ENCODE measurements at regions not wholly inside any gene's neighbourhood (a gene's known extent, or its start where the extent isn't known, plus 50 kb on each side); places are given as distances from the start of the nearest gene placed in this dataset.

DNA sequence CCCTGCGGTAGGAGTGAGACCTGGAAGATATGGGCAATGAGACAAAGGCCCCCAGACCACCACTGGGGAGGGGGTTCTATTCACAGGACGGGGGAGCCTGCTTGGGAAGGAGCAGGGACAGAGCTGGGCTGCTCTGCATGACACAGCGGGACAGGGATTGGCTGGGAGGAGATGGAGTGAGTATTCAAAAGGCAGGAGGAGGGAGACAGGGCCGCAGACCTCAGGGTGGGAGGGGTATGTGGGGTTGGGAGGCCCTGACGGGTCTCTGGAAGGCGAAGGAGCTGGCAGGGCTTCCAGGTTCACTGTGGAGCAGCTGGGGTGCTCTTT, 60.8 kb upstream of the RPS6KA2 start:
- no peak for FAIRE-seq
- no peak for DNase-seq (ENCODE audit: insufficient read length, low spot score)
- TF ChIP-seq, protein P1, sequence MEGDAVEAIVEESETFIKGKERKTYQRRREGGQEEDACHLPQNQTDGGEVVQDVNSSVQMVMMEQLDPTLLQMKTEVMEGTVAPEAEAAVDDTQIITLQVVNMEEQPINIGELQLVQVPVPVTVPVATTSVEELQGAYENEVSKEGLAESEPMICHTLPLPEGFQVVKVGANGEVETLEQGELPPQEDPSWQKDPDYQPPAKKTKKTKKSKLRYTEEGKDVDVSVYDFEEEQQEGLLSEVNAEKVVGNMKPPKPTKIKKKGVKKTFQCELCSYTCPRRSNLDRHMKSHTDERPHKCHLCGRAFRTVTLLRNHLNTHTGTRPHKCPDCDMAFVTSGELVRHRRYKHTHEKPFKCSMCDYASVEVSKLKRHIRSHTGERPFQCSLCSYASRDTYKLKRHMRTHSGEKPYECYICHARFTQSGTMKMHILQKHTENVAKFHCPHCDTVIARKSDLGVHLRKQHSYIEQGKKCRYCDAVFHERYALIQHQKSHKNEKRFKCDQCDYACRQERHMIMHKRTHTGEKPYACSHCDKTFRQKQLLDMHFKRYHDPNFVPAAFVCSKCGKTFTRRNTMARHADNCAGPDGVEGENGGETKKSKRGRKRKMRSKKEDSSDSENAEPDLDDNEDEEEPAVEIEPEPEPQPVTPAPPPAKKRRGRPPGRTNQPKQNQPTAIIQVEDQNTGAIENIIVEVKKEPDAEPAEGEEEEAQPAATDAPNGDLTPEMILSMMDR (IDR thresholded peaks at IDR 0.05; ENCODE audit: insufficient read depth, missing control alignments) = no peak

DNA sequence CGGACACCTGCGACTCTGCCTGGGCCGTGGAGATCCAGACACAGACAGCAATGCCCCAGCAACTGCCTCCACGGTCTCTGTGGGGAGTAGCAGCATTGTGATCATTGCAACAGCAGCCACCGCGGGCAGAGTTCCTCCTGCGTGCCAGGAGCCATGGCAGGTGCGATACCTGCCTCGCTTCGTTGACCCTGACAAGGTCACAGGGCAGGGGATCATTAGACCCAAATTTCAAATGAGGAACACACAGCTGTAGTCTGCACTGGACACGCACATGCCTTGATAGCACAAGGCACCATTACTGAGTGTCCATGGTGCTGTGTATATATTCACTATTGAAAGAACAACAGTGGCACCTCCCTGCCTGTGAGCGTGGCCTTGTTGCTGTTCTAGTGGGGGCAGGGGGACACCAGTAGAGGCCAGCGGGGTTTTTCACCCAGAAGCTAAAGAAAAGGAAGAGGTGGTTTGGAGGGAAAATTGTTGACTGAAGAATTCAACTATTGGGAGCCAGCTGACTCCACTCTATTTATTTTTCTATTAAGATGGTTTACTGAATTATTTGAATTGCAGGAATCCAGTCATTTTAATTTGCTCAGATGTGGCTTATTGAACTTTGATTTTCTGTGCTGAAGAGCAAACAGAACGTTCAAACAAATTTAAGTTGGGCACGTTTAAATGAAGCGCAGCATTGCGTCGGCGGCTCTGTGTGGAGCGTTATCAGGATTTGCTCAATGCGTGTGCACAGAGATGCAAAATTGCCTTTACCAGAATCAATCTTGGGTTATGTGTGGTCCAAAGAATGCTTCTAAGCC, 60.2 kb upstream of the RPS6KA2 start:
- no peak for DNase-seq (ENCODE audit: insufficient read length, low spot score)
- TF ChIP-seq, protein P1 (IDR thresholded peaks at IDR 0.05; ENCODE audit: insufficient read depth, missing control alignments) = no peak
- no peak for FAIRE-seq

DNA sequence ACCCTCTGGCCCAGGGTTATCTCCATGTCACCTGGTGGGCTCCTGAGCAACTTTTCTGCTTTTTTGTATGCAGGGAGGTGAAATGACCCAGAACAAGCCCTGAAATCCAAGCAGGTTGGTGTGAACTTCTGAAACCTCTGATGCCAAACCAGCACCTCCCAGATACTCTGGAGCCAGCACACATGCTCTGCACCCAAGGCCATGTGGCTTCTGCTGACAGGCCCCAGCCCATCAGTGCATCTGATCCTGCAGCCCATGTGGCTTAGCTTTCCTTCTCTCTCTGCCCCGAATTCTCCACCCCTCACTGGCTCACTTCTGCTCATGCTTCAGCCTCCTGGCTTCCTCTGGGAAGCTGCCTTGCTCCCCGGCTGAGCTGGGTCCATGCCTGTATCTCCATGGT, 59.3 kb upstream of the RPS6KA2 start:
- FAIRE-seq = no peak
- no peak for DNase-seq (ENCODE audit: insufficient read length, low spot score)
- TF ChIP-seq, protein P1 (IDR thresholded peaks at IDR 0.05; ENCODE audit: insufficient read depth, missing control alignments) = no peak

DNA sequence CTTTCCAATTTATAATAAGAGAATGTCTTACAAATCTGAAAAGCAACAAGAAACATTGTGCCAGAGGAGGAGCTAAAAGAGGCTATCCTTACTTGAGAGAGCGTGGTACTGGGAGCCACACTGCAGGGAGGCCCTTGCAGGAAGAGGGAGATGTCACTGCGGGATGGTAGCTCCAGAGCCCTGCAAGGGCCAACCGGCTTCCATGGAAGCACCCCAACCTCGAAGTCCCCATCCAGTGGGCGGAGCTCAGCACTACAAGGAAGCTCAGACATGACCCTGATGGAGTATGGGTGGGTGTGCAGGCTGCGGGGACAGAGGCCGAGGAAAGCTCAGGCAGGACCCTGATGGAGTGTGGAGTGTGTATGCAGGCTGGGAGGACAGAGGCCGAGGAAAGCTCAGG, 57.8 kb upstream of the RPS6KA2 start:
- TF ChIP-seq, protein P1 (IDR thresholded peaks at IDR 0.05; ENCODE audit: insufficient read depth, missing control alignments) = no peak
- DNase-seq (ENCODE audit: insufficient read length, low spot score) (no peak), FAIRE-seq (no peak)

DNA sequence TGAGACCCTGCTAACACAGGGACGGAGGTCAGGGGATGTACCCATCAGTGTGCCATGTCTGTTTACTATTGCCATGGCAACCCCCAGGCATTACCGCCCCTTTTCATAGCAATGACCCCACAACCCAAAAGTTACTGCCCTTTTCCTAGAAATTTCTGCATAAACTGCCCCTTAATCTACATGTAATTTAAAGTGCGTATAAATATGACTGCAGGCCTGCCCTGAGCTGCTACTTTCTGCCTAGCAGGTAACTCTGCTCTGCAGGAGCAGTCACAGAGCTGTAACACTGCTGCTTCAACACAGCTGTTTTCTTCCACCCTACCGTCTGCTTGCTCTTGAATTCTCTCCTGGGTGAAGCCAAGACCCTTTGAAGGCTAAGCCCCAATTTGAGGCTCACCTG, 57.1 kb upstream of the RPS6KA2 start:
- FAIRE-seq (no peak), DNase-seq (ENCODE audit: insufficient read length, low spot score) (no peak)
- TF ChIP-seq, protein P1 (IDR thresholded peaks at IDR 0.05; ENCODE audit: insufficient read depth, missing control alignments) = no peak

DNA sequence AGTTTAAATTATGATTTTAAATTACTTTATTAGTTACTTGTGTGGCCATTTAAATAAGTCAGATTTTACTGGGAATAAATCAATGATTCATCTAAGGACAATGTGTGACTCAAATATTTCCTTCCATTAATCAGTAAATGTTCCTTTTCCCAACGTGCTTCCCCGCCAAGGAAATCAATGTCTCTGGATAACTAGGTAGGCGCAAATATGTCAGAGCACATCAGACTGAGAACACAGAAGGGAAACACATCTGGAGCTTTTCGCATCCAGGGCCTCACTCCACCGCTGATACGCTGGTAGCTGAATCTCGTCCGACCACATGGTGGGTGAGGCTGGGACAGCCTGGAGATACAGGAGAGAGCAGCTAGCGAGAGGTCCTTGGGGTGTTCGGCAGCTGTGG, 56.4 kb upstream of the RPS6KA2 start:
- DNase-seq (ENCODE audit: insufficient read length, low spot score) = no peak
- TF ChIP-seq, protein P1 (IDR thresholded peaks at IDR 0.05; ENCODE audit: insufficient read depth, missing control alignments) = no peak
- FAIRE-seq = no peak

DNA sequence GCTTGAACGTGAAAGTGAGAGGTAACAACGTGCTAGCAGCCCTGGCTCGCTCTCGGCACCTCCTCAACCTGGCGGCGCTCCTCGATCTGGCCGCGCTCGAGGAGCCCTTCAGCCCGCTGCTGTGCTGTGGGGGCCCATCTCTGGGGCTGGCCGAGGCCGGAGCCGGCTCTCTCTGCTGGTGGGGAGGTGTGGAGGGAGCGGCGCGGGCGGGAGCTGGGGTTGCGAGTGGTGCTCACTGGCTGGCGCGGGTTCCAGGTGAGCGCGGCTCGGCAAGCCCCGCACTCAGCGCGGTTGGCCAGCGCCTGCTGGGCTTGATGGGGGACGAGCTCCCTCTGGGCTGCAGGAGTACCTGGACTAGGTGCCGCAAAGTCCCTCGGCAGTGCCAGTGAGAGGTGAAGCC, 52.5 kb upstream of the RPS6KA2 start:
- DNase-seq (ENCODE audit: insufficient read length, low spot score) (no peak), FAIRE-seq (no peak)
- TF ChIP-seq, protein P1 (IDR thresholded peaks at IDR 0.05; ENCODE audit: insufficient read depth, missing control alignments) = no peak
